A673 (cell line): ENCODE measurements at regions not wholly inside any gene's neighbourhood (a gene's known extent, or its start where the extent isn't known, plus 50 kb on each side); places are given as distances from the start of the nearest gene placed in this dataset.

Experiments used
- CTCF ChIP-seq: fragments of 300-800, 200-600 bp; sonication (generic); conservative IDR thresholded peaks from 2 replicates; pipeline ENCODE4 v1.5.1; 2017; ENCODE audit warnings: low read depth, mild to moderate bottlenecking, antibody characterized with exemption, low read length, moderate library complexity, mixed read lengths
- EZH2 ChIP-seq: fragments of 200-600 bp; sonication (generic); IDR thresholded peaks from 2 replicates; pipeline ENCODE4 v1.6.1; 2017; ENCODE audit warnings: borderline replicate concordance, low read depth, mild to moderate bottlenecking, mixed read lengths, antibody characterized with exemption, low read length; ENCODE audit not compliant: poor library complexity, severe bottlenecking

GRCh38 chr10:11402392-11402791 is 209.1 kb downstream of the USP6NL start:
- TF ChIP-seq CTCF (no peak), EZH2 (no peak)
